Thoracic aorta (tissue), 2 donors: ENCODE measurements at regions not wholly inside any gene's neighbourhood (a gene's known extent, or its start where the extent isn't known, plus 50 kb on each side); places are given as distances from the start of the nearest gene placed in this dataset.

Experiments used
- ATAC-seq: fragments of 150-250 bp; one replicate; pipeline ENCODE4 v1.8.0; 2017; ENCODE audit warnings: low read depth; ENCODE audit not compliant: insufficient number of reproducible peaks, low FRiP score
- DNase-seq: peaks from one replicate; pipeline ENCODE4 v3.0.0-alpha.2; 2020; ENCODE audit warnings: low spot score
- H3K27ac ChIP-seq, 2 donors: fragments of 200-600 bp; sonication (generic); 1 replicate in 1 of 2; 2 replicates in 1 of 2; pipeline ENCODE4 v1.5.1; 2016; ENCODE audit warnings: mild to moderate bottlenecking in 2 of 2, moderate library complexity in 2 of 2
- H3K27me3 ChIP-seq: fragments of 200-600 bp; sonication (generic); replicated peaks from 2 replicates; pipeline ENCODE4 v1.6.0; 2016; ENCODE audit warnings: mild to moderate bottlenecking; ENCODE audit not compliant: insufficient read depth
- H3K36me3 ChIP-seq: fragments of 200-600 bp; sonication (generic); one replicate; pipeline ENCODE4 v1.5.1; 2016
- H3K4me1 ChIP-seq, 2 donors: fragments of 200-600 bp; sonication (generic); 1 replicate in 1 of 2; 2 replicates in 1 of 2; pipeline versions ENCODE4 v1.5.1 to v1.6.0; 2016; ENCODE audit warnings: low read depth in 2 of 2, mild to moderate bottlenecking in 1 of 2; ENCODE audit not compliant: control insufficient read depth in 1 of 2
- H3K4me3 ChIP-seq: fragments of 200-600 bp; sonication (generic); 2 replicates; pipeline ENCODE4 v1.5.1; 2016; ENCODE audit warnings: mild to moderate bottlenecking
- H3K9me3 ChIP-seq: fragments of 200-600 bp; sonication (generic); 2 replicates; pipeline ENCODE4 v1.5.1; 2016
- CTCF ChIP-seq: fragments of 200-600 bp; sonication (generic); IDR thresholded peaks from one replicate; pipeline ENCODE4 v1.5.1; 2019; ENCODE audit warnings: antibody characterized with exemption

GRCh38 chr2:96438589-96438988, 66.6 kb downstream of the NEURL3 start:
- ATAC-seq: no peak
- no peaks in the 10 kb centered on the region for H3K4me1 ChIP-seq
- no peaks in the 10 kb centered on the region for H3K9me3 ChIP-seq
- DNase-seq: no peak
- H3K4me3 ChIP-seq: no peak overlapping the region
- no peak overlapping the region for H3K27ac ChIP-seq
- no peaks in the 10 kb centered on the region for H3K27me3 ChIP-seq
- TF ChIP-seq CTCF: no peak
- H3K36me3 ChIP-seq: no peaks in the 10 kb centered on the region

GRCh38 chr2:96437512-96437911, 67.6 kb downstream of the NEURL3 start:
- no peak for DNase-seq
- H3K9me3 ChIP-seq: no peaks in the 10 kb centered on the region
- H3K4me1 ChIP-seq: no peaks in the 10 kb centered on the region
- TF ChIP-seq CTCF: no peak
- no peak overlapping the region for H3K4me3 ChIP-seq
- no peak overlapping the region for H3K27ac ChIP-seq
- no peaks in the 10 kb centered on the region for H3K27me3 ChIP-seq
- ATAC-seq: no peak
- no peaks in the 10 kb centered on the region for H3K36me3 ChIP-seq

GRCh38 chr2:96436961-96437360, 68.2 kb downstream of the NEURL3 start:
- TF ChIP-seq CTCF: no peak
- Histone ChIP-seq H3K27ac (no peak overlapping the region), H3K36me3 (no peaks in the 10 kb centered on the region), H3K4me1 (no peaks in the 10 kb centered on the region), H3K27me3 (no peaks in the 10 kb centered on the region), H3K4me3 (no peak overlapping the region), H3K9me3 (no peaks in the 10 kb centered on the region)
- ATAC-seq (no peak), DNase-seq (no peak)

GRCh38 chr2:96436416-96436815, 68.7 kb downstream of the NEURL3 start:
- no peak for DNase-seq
- Histone ChIP-seq H3K9me3 (no peaks in the 10 kb centered on the region), H3K4me1 (peaks cover 0 to under 1% of the 10 kb centered on the region in 2 donors), H3K4me3 (no peak overlapping the region), H3K27ac (no peak overlapping the region), H3K27me3 (no peaks in the 10 kb centered on the region), H3K36me3 (no peaks in the 10 kb centered on the region)
- ATAC-seq: no peak
- TF ChIP-seq CTCF: no peak

- no peak overlapping the region for H3K27ac ChIP-seq
- ATAC-seq: no peak
Observed at GRCh38 chr2:96431319-96431718, 73.8 kb downstream of the NEURL3 start.

More at GRCh38 chr2:96431319-96431718, 73.8 kb downstream of the NEURL3 start:
- Histone ChIP-seq H3K27me3 (no peaks in the 10 kb centered on the region), H3K4me1 (peaks cover 0 to 9% of the 10 kb centered on the region in 2 donors), H3K9me3 (no peaks in the 10 kb centered on the region), H3K36me3 (no peaks in the 10 kb centered on the region), H3K4me3 (no peak overlapping the region)
- TF ChIP-seq CTCF: no peak
- no peak for DNase-seq
